Stomach (tissue), 4 donors: ENCODE measurements at regions not wholly inside any gene's neighbourhood (a gene's known extent, or its start where the extent isn't known, plus 50 kb on each side); places are given as distances from the start of the nearest gene placed in this dataset.

Experiments
- EP300 ChIP-seq: sonication (generic); formaldehyde crosslinking; IDR thresholded peaks from one replicate; pipeline ENCODE4 v1.6.1; 2017; ENCODE audit warnings: antibody characterized with exemption
- POLR2A ChIP-seq, 4 donors: fragments of 450-650 bp; IDR thresholded peaks; one replicate each; pipeline ENCODE4 v1.6.1; 2016; ENCODE audit warnings: antibody characterized with exemption in 4 of 4, control low read depth in 2 of 4, mild to moderate bottlenecking in 1 of 4, moderate library complexity in 1 of 4
- TF ChIP-seq, protein P1 (sequence below), 7 experiments: fragments of 450-650 bp in 4 of 7; fragments of 200-600 bp in 3 of 7; sonication (generic) in 3 of 7; IDR thresholded peaks; one replicate each; pipeline ENCODE4 v1.5.1; 2016 to 2019; ENCODE audit warnings: antibody characterized with exemption in 7 of 7, control low read depth in 2 of 7, mild to moderate bottlenecking in 1 of 7

DNA sequence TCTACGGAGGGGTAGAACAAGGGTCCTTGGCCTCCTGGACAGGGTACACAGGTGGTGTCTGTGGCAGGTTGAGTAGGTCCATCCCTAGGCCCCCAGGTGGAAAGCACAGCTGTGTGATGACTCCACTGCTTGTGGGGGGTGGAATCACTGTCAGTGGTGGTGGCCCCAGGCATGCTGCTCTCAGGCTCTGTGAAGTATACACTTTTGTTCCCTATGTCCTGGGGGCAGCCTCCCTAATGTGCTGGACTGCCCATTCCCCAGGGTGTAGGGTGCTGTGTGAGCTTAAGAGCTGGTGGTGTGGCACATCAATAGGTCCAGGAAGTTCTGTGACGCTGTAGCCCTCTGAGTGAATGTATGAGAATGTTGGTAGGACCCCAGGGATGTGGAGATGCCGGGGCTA, 197.2 kb upstream of the SLC10A2 start:
- TF ChIP-seq, protein P1, sequence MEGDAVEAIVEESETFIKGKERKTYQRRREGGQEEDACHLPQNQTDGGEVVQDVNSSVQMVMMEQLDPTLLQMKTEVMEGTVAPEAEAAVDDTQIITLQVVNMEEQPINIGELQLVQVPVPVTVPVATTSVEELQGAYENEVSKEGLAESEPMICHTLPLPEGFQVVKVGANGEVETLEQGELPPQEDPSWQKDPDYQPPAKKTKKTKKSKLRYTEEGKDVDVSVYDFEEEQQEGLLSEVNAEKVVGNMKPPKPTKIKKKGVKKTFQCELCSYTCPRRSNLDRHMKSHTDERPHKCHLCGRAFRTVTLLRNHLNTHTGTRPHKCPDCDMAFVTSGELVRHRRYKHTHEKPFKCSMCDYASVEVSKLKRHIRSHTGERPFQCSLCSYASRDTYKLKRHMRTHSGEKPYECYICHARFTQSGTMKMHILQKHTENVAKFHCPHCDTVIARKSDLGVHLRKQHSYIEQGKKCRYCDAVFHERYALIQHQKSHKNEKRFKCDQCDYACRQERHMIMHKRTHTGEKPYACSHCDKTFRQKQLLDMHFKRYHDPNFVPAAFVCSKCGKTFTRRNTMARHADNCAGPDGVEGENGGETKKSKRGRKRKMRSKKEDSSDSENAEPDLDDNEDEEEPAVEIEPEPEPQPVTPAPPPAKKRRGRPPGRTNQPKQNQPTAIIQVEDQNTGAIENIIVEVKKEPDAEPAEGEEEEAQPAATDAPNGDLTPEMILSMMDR (IDR thresholded peaks at IDR 0.05): no peak
- no peak for TF ChIP-seq POLR2A (IDR thresholded peaks at IDR 0.05)
- no peak for TF ChIP-seq EP300
